ENCODE measurements at regions not wholly inside any gene's neighbourhood (a gene's known extent, or its start where the extent isn't known, plus 50 kb on each side); places are given as distances from the start of the nearest gene placed in this dataset.

DNA sequence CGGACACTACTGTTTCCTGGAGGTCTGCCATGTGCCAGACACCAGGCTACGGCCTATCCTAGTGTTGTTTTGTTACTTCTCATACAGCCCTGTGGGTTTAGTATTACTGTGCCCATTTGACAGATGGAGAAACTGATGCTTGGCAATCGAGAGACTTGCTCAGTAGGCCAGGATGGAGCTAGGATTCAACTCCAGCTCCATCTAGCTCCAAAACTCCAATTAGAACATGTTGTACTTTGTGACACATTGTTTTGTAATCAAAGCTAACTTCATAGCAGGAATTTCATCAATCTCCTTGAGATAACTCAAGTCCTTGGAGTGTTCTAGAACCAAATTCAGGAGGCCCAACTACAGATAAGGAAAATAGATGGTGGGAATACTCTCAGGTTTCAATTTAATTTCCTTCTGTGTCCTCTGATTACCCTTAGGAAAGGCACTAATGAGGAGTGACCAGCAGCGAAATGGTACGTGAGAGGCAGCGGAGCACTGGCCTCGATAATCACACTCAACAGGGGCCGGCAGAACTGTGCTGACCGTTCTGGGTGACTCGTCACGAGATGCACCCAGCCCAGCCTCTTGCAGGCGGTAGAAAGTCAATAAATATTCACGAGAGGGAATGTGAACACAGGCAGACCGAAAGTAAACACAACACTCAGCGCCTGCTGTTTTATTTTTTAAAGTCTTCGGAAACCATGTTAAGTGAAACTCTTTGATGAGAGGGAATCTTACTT, 269.6 kb upstream of the NEBL start:
- DNase-seq: no peak

DNA sequence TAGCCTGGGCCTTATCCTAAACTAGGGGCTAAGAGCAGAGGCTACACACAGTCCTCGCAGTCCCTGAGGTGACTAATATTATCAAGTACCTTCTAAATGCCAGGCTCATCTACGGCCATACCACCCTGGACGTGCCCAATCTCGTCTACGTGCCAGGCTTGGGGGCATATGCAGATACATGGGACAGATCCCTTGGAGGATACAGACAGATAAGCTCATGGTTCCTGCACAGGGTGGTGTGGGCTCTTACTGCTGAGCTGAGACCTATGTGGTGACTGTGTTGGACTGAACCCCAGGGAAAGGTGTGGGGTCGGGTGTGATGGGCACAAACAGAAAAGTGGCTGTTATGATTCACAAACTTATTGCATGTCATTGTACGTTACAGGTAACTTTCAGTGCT, 268.4 kb upstream of the NEBL start:
- no peak for DNase-seq

- no peak for DNase-seq
Observed at GRCh38 chr10:21164687-21165086, 267.6 kb upstream of the NEBL start.

- no peak for DNase-seq
Observed at GRCh38 chr10:21162948-21163347, 265.8 kb upstream of the NEBL start.

GRCh38 chr10:21161647-21162046, 264.5 kb upstream of the NEBL start:
- DNase-seq: no peak

GRCh38 chr10:21161090-21161625, 264.0 kb upstream of the NEBL start:
- no peak for DNase-seq

DNA sequence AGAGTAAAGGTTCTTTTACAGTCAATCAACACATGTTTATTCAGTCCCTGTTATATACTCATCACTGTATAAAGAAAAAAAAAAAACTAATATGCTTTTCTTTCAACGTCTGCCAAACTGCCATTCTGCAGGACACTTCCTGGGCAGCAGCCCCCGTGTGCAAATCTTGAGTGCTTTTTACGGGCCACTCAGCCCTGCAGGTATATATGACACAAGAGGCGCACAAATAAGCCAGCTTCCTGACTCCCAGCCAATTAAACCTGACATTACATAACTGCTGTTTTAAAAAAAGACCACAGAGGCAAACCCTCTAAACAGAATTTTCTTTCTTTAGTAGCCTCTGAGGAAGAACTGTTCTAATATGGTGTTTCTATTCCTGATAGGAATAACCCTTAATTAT, 263.0 kb upstream of the NEBL start:
- peak; percentile 4 for DNase-seq

DNA sequence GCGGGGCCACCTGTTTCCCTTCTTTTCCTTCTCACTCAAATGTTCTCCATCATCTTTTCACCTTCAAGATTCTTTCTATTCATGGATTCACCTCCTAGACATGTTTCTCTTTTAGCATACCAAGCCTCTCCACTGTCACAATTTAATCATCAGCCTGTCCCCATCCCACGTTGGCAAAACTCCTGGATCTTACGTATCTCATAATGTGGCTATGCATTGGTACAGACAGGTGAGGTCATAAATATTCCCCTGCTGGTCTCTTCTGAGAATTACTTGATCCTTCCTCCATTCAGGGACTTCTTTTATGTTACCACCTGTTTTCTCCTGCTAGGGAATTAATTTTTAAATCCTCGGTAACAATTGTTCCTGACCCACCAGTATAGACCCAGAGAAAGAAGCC, 262.6 kb upstream of the NEBL start:
- DNase-seq: no peak

DNA sequence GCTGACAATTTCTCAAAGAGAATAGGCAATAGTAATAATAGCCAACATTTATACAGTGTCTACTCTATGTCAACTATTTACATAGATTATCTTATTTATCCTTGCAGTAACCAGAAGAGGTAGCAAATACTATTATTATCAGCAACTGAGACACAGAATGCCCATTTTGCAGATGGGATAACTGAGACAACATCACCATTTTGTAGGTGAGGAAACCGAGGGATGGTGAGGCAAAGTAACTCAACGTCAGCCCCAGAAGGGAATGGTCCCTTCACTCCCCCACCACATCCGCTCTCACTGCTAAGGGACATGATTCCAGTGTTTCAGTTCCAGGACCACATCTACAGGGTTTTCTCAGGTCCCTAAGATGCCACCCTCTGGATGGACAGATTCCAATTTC, 261.2 kb upstream of the NEBL start:
- DNase-seq: no peak

DNA sequence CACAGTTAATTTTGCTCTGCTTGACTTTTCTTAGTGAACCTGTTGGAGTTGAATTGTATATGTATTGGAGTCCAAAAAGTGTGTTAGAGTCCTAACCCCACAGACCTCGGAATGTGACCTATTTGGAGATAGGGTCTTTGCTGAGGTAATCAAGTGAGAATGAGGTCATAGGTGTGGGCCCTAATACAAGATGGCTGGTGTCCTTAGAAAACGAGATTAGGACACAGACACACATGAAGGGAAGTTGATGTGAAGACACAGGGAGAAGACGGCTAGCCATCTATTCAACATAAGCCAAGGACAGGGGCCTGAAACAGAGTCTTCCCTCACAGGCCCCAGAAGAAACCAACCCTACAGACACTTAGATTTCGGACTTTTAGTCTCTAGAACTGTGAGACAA, 260.6 kb upstream of the NEBL start:
- no peak for DNase-seq

DNA sequence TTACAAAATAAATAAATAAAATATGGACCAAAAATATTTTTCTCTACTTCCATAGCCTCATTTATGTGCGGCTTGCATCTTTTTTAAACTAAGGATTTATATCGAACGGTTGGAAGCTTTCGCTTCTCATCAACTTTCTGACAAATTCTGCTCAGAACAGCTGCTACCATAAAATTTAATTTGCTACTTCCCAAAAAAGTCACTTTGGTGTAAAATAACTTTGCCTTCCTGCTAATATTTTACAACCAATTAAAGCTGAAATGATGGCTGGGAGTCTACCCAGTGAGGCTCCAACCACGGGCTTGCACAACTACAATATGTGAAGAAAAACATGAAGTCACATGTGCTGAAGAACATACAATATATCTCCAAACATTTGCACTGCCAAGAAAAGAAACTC, 253.1 kb upstream of the NEBL start:
- DNase-seq: no peak

DNA sequence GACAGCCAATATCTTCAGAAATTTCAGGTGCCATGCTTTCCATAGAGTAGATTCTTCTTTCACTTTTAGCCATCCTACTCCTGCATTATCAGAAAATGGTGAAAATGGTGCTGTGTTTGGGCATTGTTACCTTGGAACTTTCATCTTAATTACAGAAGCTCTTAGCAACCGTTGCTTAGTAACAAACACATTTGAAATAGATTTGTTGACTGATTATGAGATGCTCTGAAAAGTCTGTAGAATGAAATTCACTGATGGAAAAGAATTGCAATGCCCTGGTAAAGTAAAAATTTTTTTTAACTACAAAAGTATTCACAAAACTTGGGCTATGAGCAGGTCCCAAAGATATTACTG, 249.3 kb upstream of the NEBL start:
- peak; percentile 7 for DNase-seq

DNA sequence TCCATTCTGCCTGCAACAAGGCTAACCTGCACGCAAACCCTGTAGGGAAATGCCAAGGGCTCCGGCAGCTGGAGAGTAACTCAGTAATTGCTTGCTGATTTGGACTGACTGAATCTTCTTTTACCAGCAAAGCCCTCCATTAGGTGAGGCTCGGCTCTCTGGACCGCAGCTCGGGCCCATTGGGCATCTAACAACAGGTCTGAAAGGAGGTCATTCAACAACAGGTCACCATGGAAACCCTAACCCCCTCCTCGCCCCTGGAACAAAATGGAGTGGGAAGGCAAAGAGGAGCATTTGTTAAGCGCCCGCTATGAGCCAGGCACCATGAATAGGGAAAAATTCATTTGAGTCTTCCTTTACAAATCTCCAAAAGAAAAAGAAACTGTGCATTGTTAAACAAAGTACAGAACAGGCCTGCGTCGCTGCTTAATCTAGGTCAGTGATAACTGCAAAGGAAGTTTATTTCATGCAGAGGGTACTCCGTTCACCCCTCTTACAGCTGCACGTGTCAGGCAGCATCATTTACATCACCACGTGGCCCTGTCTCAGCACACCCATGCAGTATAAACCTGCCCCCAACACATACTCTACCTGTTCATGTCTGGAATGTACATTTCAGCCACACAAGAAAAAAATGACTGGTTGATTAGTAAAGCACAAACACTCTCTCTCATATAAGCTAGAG, 248.8 kb upstream of the NEBL start:
- DNase-seq: no peak

DNA sequence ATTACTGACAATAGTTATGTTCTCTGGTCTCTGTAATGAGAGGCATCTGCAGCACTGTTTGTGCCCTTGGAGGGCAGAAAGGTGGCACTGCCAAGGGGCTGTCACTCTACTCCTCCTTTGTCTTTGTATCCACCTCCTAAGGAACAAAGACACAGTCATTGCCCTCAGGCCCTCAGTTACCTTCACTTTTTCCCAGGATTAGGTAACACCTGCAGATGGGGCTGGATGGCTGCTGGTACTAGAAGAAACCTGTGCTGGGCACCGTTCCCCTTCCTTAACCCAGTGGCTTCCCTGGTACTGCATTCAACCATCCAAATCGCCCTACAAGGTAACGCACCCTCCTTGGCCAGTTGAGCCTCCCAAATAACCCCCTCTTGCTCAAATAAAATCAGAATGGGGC, 246.9 kb upstream of the NEBL start:
- DNase-seq: no peak

- DNase-seq: no peak
Observed at GRCh38 chr10:21141946-21142492, 244.9 kb upstream of the NEBL start.

DNA sequence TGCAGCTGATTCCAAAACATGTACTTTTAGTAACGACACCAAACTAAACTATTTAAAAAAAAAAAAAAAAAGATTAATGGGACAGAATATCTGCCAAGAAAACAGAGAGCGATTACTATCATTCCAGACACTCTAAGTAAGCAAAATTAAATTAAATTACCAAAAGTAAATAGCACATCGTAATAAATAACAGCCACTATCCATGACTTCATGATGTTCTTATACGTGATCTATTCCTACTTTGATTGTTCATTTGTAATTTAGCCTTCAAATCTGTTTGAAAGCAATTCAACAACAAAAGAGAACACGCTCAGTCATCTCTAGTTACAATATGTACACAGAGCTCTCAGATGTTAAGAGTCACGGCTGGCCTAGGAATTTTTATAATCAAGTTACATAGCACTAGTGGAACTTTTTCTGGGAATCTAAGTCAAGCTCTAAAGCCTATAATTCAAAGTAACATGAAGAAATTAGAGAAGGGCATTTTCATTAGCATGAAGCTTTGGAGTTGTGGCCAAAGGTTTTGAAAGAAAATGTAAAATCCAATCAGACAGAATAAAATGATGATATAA, 241.7 kb upstream of the NEBL start:
- DNase-seq: peak; percentile 8

GRCh38 chr10:21135023-21135931, 238.2 kb upstream of the NEBL start:
- no peak for DNase-seq

GRCh38 chr10:21134645-21135022, 237.5 kb upstream of the NEBL start:
- no peak for DNase-seq

DNA sequence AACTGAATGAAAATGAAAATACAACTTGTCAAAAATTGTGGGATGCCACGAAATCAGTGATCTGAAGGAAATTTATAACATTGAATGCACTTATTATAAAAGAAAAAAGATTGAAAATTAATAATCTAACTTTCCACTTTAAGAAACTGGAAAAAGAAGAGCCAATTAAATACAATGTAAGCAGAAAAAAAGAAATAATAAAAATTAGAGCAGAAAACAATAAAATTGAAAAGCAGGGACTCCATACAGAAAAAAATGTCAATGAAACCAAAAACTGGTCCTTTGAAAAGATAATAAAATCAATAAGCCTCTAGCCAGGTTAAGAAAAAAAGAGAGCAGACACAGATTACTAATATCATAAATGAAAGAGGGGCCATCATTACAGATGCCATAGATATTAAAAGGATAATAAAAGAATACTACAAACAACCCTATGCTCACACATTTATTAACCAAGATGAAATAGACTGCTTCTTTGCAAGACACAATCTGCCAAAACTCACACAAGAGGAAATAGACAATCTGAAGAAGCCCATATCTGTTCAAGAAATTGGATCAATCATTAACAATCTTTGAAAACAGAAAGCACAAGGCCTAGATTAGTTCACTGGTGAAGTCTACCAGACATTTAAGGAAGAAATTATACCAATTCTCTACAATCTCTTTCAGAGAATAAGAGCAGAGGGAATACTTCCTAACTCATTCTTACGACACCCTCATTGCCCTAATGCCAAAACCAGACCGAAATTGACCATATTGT, 233.8 kb upstream of the NEBL start:
- DNase-seq: no peak

DNA sequence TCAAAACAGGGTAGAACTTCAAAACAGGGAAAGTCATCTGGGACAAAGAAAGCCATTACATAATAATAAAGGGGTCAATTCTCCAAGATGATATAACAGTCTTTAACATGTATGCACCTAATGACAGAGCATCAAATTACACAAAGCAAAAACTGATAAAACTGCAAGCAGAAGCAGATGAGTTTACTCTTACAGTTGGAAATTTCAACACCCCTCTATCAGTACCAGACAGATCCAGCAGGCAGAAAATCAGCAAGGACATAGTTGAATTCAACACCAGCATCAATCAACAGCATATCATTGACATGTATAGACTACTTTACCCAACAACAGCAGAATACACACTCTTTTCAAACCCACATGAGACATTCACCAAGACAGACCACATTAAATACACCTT, 233.0 kb upstream of the NEBL start:
- no peak for DNase-seq

DNA sequence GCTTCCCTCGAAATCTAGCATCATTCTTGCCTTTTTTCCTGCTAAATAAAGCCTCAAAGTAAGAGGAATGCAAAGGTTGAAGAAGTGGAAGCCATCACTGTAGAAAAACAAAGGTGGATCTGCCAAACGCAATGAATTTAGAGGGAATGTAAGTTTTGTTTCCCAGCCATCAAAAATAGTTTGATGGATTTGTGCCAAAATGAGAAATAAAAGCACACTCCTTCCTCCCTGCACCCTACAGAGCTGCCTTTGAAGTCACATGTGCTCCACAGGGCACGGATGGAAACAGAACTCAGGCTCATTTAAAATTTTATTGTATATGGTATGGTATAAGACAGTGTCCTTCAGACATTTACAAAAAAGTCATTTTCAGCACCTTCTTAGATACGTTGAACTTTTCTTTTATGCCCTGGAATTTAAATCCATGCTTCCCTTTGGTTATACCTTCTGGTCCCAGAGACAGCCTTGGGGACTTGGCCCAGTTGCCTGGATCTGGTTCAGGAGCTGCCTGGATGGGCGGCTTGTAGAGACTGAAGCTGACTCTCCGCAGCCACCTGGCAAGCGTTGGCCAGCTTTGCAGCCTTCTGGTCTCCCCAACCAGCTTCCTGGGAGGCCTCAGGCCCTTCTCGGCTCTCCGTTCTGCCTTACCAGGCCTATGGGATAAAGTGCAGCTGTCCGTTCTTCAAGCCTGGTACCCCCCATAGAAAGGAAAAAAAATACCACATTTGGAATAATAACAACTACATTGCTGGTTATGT, 228.5 kb upstream of the NEBL start:
- no peak for DNase-seq

Data from NCI-H1417 treated with DMSO at 0.1 percent for 48 hours (cell line).